HG03520 (cell line): ENCODE measurements at regions not wholly inside any gene's neighbourhood (a gene's known extent, or its start where the extent isn't known, plus 50 kb on each side); places are given as distances from the start of the nearest gene placed in this dataset.

Experiments used
- ATAC-seq: cut with Tn5 transposase; IDR thresholded peaks from one replicate; pipeline ENCODE4 v1.9.1; 2021; ENCODE audit warnings: mild to moderate bottlenecking, moderate library complexity; ENCODE audit not compliant: unreplicated experiment

GRCh38 chr12:67794161-67794560, 145.6 kb downstream of the DYRK2 start:
- ATAC-seq, result no peak

- ATAC-seq, result no peak
Measured at GRCh38 chr12:67795236-67795635, 146.7 kb downstream of the DYRK2 start.

GRCh38 chr12:67797185-67797741, 148.7 kb downstream of the DYRK2 start:
- no peak for ATAC-seq

GRCh38 chr12:67797753-67798152, 149.2 kb downstream of the DYRK2 start:
- no peak for ATAC-seq

GRCh38 chr12:67798768-67799167, 150.2 kb downstream of the DYRK2 start:
- no peak for ATAC-seq

GRCh38 chr12:67802731-67803130, 154.2 kb downstream of the DYRK2 start:
- ATAC-seq, result no peak

GRCh38 chr12:67803278-67803993, 154.9 kb downstream of the DYRK2 start:
- ATAC-seq, result no peak

GRCh38 chr12:67804168-67804567, 155.6 kb downstream of the DYRK2 start:
- peak; percentile 86 for ATAC-seq

- no peak for ATAC-seq
Measured at GRCh38 chr12:67807814-67808213, 159.3 kb downstream of the DYRK2 start.

GRCh38 chr12:67810166-67810565, 161.6 kb downstream of the DYRK2 start:
- no peak for ATAC-seq

GRCh38 chr12:67811437-67812361, 163.2 kb downstream of the DYRK2 start:
- no peak for ATAC-seq

- no peak for ATAC-seq
Measured at GRCh38 chr12:67813456-67813904, 164.9 kb downstream of the DYRK2 start.

GRCh38 chr12:67816269-67816668, 167.7 kb downstream of the DYRK2 start:
- no peak for ATAC-seq

- no peak for ATAC-seq
Measured at GRCh38 chr12:67818459-67818903, 169.9 kb downstream of the DYRK2 start.

GRCh38 chr12:67819902-67820301, 169.3 kb upstream of the IFNG-AS1 start:
- no peak for ATAC-seq

- ATAC-seq, result no peak
Measured at GRCh38 chr12:67820694-67821093, 168.6 kb upstream of the IFNG-AS1 start.

- no peak for ATAC-seq
Measured at GRCh38 chr12:67822826-67823225, 166.4 kb upstream of the IFNG-AS1 start.

GRCh38 chr12:67826148-67826547, 163.1 kb upstream of the IFNG-AS1 start:
- ATAC-seq, result no peak

- no peak for ATAC-seq
Measured at GRCh38 chr12:67826946-67827720, 162.1 kb upstream of the IFNG-AS1 start.

- peak; percentile 79 for ATAC-seq
Measured at GRCh38 chr12:67827820-67828383, 161.3 kb upstream of the IFNG-AS1 start.
